Ishikawa (cell line): ENCODE measurements at regions not wholly inside any gene's neighbourhood (a gene's known extent, or its start where the extent isn't known, plus 50 kb on each side); places are given as distances from the start of the nearest gene placed in this dataset.

ENCODE experiments used
- CREB1 ChIP-seq: IDR thresholded peaks from 2 replicates; pipeline ENCODE4 v1.6.1; 2012; ENCODE audit warnings: low read depth
- EP300 ChIP-seq: IDR thresholded peaks from 2 replicates; pipeline ENCODE4 v1.6.1; 2012; ENCODE audit warnings: borderline replicate concordance
- FOXM1 ChIP-seq: IDR thresholded peaks from 2 replicates; pipeline ENCODE4 v1.6.1; 2012; ENCODE audit warnings: low read depth, borderline replicate concordance
- MAX ChIP-seq: IDR thresholded peaks from 2 replicates; pipeline ENCODE4 v1.6.1; 2012
- TF ChIP-seq, protein P1 (sequence below): IDR thresholded peaks from 2 replicates; pipeline ENCODE4 v1.6.1; 2012

- TF ChIP-seq CREB1 (no peak), FOXM1 (no peak), EP300 (no peak), MAX (no peak)
- TF ChIP-seq, protein P1, sequence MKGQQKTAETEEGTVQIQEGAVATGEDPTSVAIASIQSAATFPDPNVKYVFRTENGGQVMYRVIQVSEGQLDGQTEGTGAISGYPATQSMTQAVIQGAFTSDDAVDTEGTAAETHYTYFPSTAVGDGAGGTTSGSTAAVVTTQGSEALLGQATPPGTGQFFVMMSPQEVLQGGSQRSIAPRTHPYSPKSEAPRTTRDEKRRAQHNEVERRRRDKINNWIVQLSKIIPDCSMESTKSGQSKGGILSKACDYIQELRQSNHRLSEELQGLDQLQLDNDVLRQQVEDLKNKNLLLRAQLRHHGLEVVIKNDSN = no peak
Measured at GRCh38 chr5:40391642-40392041, 288.1 kb upstream of the PTGER4 start.
